Gastrocnemius medialis (tissue), 4 donors: ENCODE measurements at regions not wholly inside any gene's neighbourhood (a gene's known extent, or its start where the extent isn't known, plus 50 kb on each side); places are given as distances from the start of the nearest gene placed in this dataset.

Experiments
- POLR2A ChIP-seq, 2 donors: fragments of 450-650 bp; IDR thresholded peaks; one replicate each; pipeline ENCODE4 v1.6.1; 2017; ENCODE audit warnings: antibody characterized with exemption in 2 of 2, mild to moderate bottlenecking in 2 of 2, moderate library complexity in 2 of 2
- TF ChIP-seq, protein P1 (sequence below), 5 experiments: fragments of 450-650 bp in 3 of 5; fragments of 200-600 bp in 2 of 5; sonication (generic) in 2 of 5; IDR thresholded peaks in 4 of 5; conservative IDR thresholded peaks in 1 of 5; 1 replicate in 4 of 5; 2 replicates in 1 of 5; pipeline ENCODE4 v1.5.1; 2016 to 2019; ENCODE audit warnings: antibody characterized with exemption in 5 of 5, mild to moderate bottlenecking in 3 of 5, moderate library complexity in 3 of 5

DNA sequence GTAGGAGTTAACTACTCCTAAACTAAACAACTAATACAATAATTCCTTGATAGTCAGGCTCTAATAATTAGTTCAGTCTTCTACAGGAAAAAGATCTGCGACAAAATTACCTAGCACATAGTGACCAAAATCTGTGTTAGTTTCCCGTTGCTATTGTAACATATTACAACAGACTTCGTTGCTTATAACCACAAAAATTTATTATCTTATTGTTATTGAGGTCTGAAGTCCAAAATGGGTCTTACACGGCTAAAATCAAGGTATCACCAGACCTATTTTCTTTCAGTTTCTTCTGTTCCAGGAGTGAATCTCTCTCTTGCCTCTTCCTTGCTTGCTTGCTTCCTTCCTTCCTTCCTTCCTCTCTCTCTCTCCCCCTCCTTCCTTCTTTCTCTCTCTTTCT is 993.6 kb upstream of the SPRY2 start:
- TF ChIP-seq, protein P1, sequence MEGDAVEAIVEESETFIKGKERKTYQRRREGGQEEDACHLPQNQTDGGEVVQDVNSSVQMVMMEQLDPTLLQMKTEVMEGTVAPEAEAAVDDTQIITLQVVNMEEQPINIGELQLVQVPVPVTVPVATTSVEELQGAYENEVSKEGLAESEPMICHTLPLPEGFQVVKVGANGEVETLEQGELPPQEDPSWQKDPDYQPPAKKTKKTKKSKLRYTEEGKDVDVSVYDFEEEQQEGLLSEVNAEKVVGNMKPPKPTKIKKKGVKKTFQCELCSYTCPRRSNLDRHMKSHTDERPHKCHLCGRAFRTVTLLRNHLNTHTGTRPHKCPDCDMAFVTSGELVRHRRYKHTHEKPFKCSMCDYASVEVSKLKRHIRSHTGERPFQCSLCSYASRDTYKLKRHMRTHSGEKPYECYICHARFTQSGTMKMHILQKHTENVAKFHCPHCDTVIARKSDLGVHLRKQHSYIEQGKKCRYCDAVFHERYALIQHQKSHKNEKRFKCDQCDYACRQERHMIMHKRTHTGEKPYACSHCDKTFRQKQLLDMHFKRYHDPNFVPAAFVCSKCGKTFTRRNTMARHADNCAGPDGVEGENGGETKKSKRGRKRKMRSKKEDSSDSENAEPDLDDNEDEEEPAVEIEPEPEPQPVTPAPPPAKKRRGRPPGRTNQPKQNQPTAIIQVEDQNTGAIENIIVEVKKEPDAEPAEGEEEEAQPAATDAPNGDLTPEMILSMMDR (IDR thresholded peaks at IDR 0.05 in 4 of 5, conservative IDR thresholded peaks at IDR 0.05 in 1 of 5), result no peak
- TF ChIP-seq POLR2A (IDR thresholded peaks at IDR 0.05), result no peak
